Left renal cortex interstitium (tissue), 4 donors: ENCODE measurements at regions not wholly inside any gene's neighbourhood (a gene's known extent, or its start where the extent isn't known, plus 50 kb on each side); places are given as distances from the start of the nearest gene placed in this dataset.

Experiments
- DNase-seq, 4 donors: peaks; one replicate each; pipeline ENCODE4 v3.0.0-alpha.2; 2013; ENCODE audit warnings: low read depth in 4 of 4, low spot score in 2 of 4, missing footprints in 1 of 4

GRCh38 chr15:62431008-62431797 is 266.1 kb upstream of the C2CD4B start:
- DNase-seq: no peak

- DNase-seq: no peak
These were observed 266.7 kb upstream of the C2CD4B start for GRCh38 chr15:62431817-62432216.

GRCh38 chr15:62432702-62433398 is 267.8 kb upstream of the C2CD4B start:
- DNase-seq: no peak

DNA sequence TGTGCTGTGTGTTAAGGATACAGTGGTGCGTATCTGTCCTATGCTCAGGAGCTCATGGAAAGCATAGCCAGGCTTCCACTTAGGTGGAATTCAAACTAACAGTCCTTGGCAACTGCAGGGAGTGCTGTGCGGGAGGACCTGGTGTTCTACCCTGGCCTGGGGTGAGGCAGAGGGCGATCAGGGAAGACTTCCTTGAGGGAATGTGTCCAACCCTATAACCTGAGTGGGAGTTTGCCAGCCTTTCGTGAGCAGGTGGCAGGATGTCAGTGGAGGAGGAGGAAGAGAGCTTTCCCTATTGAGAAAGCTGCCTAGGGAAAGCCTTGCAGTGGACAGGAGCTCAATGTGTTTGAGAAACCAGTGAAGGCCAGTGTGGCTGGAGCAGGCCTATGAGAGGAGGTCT is 271.1 kb upstream of the C2CD4B start:
- no peak for DNase-seq

DNA sequence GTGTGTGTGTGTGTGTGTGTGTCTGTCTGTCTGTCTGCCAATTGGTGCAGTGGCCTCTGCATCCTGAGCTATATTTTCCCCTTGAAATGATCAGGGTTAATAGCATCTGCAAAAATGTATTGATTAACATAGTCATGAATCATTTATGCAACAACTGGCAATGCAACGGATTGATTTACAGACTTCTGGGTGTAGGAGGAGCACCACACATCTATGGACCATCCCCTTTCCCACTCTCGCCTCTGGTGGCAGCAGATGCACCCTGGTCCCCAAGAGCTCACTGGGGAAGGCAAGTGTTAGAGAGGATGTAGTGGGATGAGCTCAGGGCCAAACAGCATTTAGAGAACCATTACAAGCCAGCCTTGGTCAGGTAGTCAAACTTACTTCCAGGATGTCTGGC is 272.7 kb upstream of the C2CD4B start:
- DNase-seq: no peak

GRCh38 chr15:62439543-62440016 is 274.5 kb upstream of the C2CD4B start:
- no peak for DNase-seq

GRCh38 chr15:62440362-62441105 is 275.4 kb upstream of the C2CD4B start:
- no peak for DNase-seq

- DNase-seq: no peak
These were observed 279.3 kb upstream of the C2CD4B start for GRCh38 chr15:62444104-62445022.

DNA sequence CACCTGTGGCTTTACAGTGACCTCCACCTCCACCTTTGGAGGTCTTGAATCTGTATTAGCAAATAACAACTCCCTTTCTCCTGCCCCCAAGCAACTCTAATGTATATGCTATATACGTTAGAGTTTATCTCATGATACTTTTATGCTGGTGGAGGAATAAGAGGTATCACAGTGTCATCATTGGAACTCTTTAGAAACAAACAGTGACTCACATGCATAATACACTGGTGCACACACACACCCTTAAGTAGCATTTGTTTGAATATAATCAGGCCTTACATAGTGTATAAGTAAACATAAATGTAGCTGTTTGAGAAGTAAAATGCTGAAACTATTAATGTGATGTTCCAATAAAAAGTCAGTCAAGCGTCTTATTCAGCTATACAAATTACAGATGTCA is 280.2 kb upstream of the C2CD4B start:
- no peak for DNase-seq

- DNase-seq: no peak
These were observed 281.9 kb upstream of the C2CD4B start for GRCh38 chr15:62446984-62447383.

GRCh38 chr15:62447742-62448141 is 282.7 kb upstream of the C2CD4B start:
- DNase-seq: no peak

DNA sequence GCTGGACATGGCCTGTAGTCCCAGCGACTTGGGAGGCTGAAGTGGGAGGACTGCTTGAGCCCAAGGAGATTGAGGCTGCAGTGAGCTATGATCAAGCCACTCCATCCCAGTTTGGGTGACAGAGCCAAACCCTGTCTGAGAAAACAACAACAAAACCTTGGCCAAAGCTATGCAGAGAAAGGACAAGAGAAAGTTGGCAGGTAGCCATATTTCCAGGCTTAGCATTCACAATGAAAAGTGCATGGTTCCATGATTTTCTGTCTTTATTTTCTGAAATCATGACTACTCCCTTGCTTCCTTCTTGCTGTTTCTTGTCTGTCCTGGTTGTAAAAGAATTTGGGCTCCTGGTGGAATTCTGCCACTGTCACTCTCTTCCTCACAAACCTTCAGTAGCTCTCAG is 284.6 kb upstream of the C2CD4B start:
- DNase-seq: no peak

- no peak for DNase-seq
These were observed 285.0 kb upstream of the C2CD4B start for GRCh38 chr15:62450061-62450460.

DNA sequence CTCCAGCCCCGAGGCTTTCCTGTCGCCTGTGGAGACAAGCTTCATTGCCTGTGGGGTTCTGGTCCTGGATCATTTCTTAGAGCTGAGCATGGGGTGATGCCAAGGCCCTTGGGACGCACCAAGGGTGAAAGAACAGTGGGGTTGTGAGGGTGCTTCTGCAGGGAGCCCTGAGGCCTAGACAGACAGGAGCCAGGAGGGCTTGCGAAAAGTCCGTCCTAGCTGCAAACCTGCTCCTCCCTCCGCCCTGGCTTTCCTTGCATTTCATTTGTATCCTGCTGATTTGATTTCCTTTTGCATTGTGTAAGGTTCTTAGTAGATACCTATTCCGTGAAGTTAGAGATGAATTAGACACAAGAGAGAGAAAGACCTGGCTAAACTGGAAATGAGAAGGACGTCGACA is 286.9 kb upstream of the C2CD4B start:
- no peak for DNase-seq

DNA sequence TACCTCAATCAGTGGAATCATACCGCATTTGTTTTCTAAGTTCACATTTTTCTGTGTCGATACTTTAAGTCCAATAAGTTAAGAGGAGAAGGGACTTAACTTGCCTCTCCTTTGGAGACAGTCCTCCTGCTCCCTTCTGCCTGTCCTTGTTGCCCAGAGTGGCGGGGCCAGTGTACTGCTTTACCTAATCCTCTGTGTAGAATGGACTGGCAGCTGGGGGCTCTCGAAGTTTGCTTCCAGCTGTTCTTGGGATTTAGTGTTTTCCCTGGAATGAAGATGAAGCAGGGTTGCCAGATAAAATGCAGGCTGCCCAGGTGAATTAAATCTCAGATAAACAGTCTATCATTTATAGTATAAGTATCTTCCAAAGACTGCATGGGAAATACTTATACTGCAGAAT is 287.6 kb upstream of the C2CD4B start:
- DNase-seq: no peak

- DNase-seq: no peak
These were observed 288.3 kb upstream of the C2CD4B start for GRCh38 chr15:62453375-62453774.

- DNase-seq: no peak
These were observed 288.9 kb upstream of the C2CD4B start for GRCh38 chr15:62453981-62454380.

DNA sequence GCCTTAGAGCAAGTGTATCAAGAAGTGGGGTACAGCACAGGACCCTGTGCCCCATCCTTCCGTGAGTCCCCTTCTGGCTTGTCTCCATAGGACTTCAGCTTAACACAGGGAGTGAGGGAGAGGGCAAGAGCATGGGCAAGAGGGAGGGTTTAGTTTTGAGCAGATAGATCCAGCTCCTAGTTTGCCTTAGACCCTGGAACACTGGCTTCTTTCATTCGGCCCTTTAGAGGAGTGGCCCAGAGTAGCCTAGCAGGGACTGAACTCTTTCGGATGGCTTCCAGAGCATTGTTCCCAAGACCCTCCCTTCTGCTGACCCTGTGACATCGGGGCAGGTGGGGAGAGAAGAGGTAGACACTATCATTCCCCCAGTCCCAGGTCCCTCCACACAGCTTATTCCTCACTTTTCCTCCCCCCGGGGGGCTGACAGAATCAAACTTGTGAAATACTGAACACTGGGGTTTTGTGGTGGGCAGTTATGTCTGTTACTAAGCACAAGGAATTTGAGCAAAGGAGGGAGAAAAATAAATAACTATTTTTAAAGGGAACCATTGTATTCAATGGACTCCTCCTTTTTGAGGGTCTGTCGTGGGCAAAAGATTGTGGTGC is 289.6 kb upstream of the C2CD4B start:
- no peak for DNase-seq

GRCh38 chr15:62455441-62455921 is 290.4 kb upstream of the C2CD4B start:
- DNase-seq: no peak
